Coronary artery (tissue), 2 donors: ENCODE measurements at regions not wholly inside any gene's neighbourhood (a gene's known extent, or its start where the extent isn't known, plus 50 kb on each side); places are given as distances from the start of the nearest gene placed in this dataset.

Source experiments
- DNase-seq: peaks from one replicate; pipeline ENCODE4 v3.0.0-alpha.2; 2017; ENCODE audit warnings: low spot score
- H3K27ac ChIP-seq, 2 donors: fragments of 200-600 bp; sonication (generic); one replicate each; pipeline ENCODE4 v1.5.1; 2016 to 2019
- H3K4me3 ChIP-seq: fragments of 200-600 bp; sonication (generic); 2 replicates; pipeline ENCODE4 v1.5.1; 2016; ENCODE audit warnings: mild to moderate bottlenecking, moderate library complexity
- CTCF ChIP-seq: fragments of 200-600 bp; sonication (generic); IDR thresholded peaks from one replicate; pipeline ENCODE4 v1.5.1; 2019; ENCODE audit warnings: antibody characterized with exemption

- peak overlapping the region in 1 of 2 donors; percentile 81 for H3K27ac ChIP-seq
- no peak for DNase-seq
- no peak for TF ChIP-seq CTCF
- no peak overlapping the region for H3K4me3 ChIP-seq
Measured at GRCh38 chr2:41936771-41937463, 110.9 kb upstream of the PKDCC start.

GRCh38 chr2:41937464-41937906, 110.3 kb upstream of the PKDCC start:
- TF ChIP-seq CTCF = no peak
- H3K4me3 ChIP-seq = no peak overlapping the region
- peak overlapping the region in 1 of 2 donors; percentile 81 for H3K27ac ChIP-seq
- DNase-seq = no peak

GRCh38 chr2:41937921-41938708, 109.7 kb upstream of the PKDCC start:
- Histone ChIP-seq H3K4me3 (no peak overlapping the region), H3K27ac (peak overlapping the region in 1 of 2 donors; percentile 81)
- TF ChIP-seq CTCF = no peak
- DNase-seq = no peak

GRCh38 chr2:41940060-41940744, 107.6 kb upstream of the PKDCC start:
- H3K27ac ChIP-seq = peak overlapping the region; percentile 15 to 81
- DNase-seq = no peak
- TF ChIP-seq CTCF = no peak
- H3K4me3 ChIP-seq = no peak overlapping the region

GRCh38 chr2:41940745-41941063, 107.1 kb upstream of the PKDCC start:
- H3K27ac ChIP-seq = peak overlapping the region; percentile 15 to 81
- no peak for TF ChIP-seq CTCF
- DNase-seq = no peak

GRCh38 chr2:41941831-41942230, 106.0 kb upstream of the PKDCC start:
- no peak overlapping the region for H3K4me3 ChIP-seq
- TF ChIP-seq CTCF = no peak
- H3K27ac ChIP-seq = peak overlapping the region in 1 of 2 donors; percentile 34
- no peak for DNase-seq

More at GRCh38 chr2:41940745-41941063, 107.1 kb upstream of the PKDCC start:
- no peak overlapping the region for H3K4me3 ChIP-seq
